HG03521 (cell line): ENCODE measurements at regions not wholly inside any gene's neighbourhood (a gene's known extent, or its start where the extent isn't known, plus 50 kb on each side); places are given as distances from the start of the nearest gene placed in this dataset.

ENCODE experiments used
- ATAC-seq: cut with Tn5 transposase; IDR thresholded peaks from one replicate; pipeline ENCODE4 v1.9.1; 2021; ENCODE audit warnings: mild to moderate bottlenecking, moderate library complexity; ENCODE audit not compliant: unreplicated experiment

GRCh38 chr3:197352382-197352781 lies 54.0 kb upstream of the DLG1 start:
- no peak for ATAC-seq

- no peak for ATAC-seq
Observed at GRCh38 chr3:197350446-197350845, 52.0 kb upstream of the DLG1 start.

GRCh38 chr3:197349368-197349767 lies 51.0 kb upstream of the DLG1 start:
- no peak for ATAC-seq
